Hippocampal formation (tissue), 2 donors: ENCODE measurements at regions not wholly inside any gene's neighbourhood (a gene's known extent, or its start where the extent isn't known, plus 50 kb on each side); places are given as distances from the start of the nearest gene placed in this dataset.
"Not testable (repeated sequence)": the region's sequence is repeated elsewhere in the genome, so short reads cannot be mapped to it uniquely, and the experiment has no call there.

Source experiments
- DNase-seq, 2 donors: peaks; one replicate each; lab custom pipeline; 2025; lab: John Stamatoyannopoulos, UW

GRCh38 chr16:88148078-88148477 is 196.8 kb downstream of the BANP start:
- not testable (repeated sequence) for DNase-seq

DNA sequence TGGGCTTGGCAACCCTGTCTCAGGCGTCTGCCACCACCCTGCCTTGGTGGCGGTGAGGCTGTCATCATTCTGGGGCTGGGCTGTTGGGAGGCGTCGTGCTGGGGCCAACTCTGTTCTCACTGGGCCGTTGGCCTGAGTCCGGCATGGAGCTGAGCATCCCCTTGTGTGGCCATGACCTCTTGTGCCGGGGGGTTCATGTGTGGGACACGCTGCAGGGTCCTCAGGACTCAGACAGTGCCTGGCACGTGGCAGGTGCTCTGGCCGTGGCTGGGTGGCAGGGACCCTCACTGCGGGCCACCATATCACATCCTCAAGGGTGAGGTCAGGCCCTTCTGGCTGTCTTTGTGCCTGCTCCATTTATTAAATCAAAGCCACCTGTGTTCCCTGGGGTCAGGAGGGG is 197.4 kb downstream of the BANP start:
- not testable (repeated sequence) for DNase-seq

- not testable (repeated sequence) for DNase-seq
These were observed 197.9 kb downstream of the BANP start for GRCh38 chr16:88149158-88149603.

DNA sequence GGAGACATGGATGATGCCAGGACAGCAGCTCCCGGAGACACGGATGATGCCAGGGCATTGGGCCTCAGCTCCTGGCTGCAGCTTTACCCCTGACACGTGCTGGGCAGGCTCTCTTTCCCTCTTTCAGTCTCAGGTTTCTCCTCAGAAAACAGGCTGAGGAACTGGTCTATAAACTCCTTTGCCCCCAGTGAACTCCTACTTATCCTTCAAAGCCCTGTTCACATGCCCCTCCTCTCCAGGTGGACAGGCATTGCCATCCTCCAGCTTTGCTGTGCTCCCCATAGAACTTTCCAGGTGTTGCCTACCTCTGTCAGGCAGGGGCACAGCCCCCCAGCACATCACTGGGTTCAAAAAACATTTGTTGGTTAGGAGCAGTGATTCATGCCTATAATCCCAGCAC is 198.4 kb downstream of the BANP start:
- DNase-seq: not testable (repeated sequence)

GRCh38 chr16:88150456-88151128 is 199.4 kb downstream of the BANP start:
- DNase-seq: not testable (repeated sequence)

- DNase-seq: not testable (repeated sequence)
These were observed 199.9 kb downstream of the BANP start for GRCh38 chr16:88151129-88151499.

DNA sequence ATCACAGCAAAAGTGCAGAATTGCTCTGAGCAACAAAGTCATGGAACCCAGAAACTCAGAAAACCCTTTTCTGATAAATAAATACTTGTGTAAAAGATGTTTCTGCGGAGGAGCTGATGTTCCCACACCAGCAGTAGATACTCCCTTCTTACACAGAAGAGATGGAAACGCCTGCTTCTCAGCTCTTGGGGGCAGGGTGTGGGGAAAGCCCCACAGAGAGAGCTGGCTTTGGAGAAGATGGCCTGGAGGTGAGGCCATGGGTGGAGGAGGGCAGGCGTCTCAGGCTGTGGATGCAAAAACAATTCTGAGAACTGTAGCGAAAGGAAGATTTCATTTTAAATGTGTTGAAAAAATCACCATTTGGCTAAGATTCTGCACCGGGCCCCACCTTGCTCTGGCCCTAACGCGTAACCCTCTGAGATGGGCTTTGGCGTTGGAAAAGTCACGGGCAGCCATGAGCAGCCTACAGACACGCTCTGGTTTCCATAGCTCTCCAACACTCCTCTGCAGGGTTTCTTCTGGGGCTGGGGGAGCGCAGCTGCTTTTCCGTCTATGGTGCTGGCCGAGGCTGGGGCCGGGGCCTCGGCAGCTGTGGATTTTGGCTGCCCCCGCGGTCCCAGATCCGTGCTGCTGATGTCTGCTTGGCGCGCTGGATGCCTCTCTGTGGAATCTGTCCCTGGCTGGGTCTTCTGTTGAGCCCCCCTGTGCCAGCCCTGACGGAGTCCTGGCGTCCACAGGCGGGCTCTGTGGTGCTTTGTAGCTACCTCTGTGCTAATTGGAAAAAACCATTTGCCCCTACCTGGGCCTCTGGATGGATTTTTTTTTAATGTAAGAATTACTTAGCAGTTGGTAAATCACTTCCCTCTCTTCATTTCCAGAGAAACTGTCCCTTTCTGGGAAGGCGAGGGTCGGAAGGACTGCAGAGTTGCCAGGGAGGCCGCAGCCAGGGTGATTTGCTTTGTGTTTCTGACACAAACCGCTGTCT is 200.9 kb downstream of the BANP start:
- DNase-seq: not testable (repeated sequence)

DNA sequence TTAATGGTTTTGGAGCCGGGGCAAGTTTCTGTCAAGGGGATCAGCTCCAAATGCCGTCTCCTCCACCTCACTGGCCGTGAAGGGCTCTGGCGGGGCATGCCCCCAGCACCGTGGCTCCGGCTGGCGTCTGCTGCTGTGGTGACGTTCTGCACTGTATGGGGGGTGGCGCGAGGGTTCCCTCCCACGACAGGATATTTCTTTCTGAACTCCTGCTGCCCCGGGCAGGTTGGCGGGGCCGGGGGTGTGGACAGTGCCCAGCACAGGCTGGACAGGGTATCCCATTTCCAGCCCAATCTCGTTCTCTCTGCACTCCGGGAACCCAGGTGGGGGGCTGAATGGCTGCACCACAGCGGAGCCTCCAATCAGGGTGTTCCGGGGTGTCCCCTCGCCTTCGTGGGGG is 201.6 kb downstream of the BANP start:
- DNase-seq: not testable (repeated sequence)

- not testable (repeated sequence) for DNase-seq
These were observed 202.3 kb downstream of the BANP start for GRCh38 chr16:88153516-88153915.

GRCh38 chr16:88154886-88155285 is 203.7 kb downstream of the BANP start:
- DNase-seq: not testable (repeated sequence)

DNA sequence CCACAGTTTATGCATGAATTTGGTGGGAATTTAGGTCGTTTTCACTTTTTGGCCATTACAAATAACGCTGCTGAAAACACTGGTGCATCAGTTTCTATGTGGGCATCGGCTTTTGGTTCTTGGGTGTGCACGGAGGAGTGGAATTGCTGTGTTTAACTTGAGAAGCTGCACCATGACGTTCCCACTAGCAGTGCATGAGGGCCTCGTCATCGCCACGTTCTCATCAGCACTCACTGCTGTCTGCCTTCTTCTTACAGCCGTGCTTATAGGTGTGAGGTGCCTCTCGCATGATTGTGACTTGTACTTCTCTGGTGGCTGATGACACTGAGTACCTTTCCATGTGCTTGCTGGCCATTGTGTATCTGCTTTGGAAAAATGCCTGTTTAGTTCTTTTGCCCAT is 204.4 kb downstream of the BANP start:
- DNase-seq: not testable (repeated sequence)

DNA sequence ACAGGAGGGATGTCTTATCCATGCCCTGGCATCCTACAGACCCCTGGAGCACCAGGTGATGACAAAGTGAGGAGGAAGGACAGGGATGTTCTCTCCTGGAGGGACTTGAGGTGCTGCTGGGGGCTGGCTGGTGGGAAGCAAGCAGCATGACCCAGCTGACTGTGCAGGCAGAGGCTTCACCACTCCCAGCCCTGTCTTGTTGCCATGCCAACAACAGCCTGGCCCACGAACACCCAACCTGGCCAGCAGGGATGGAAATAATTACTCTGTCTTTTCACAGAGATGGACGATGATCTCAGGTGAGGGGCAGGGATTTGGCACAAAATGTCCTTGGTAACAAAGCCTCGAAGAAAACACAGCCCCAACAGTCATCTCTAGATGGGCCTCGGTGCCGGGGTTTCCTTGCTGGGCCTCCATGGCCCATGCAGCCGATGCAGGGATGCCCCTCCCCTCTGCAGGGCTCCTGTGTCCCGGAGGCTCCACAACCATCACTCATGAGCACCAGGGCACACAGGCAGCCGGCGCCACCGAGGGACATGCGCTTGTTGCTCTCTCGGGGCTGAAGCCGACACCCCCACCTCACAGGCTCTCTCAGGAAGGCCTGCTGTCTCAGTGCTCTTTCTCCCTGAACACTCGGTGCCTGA is 205.5 kb downstream of the BANP start:
- DNase-seq: not testable (repeated sequence)

DNA sequence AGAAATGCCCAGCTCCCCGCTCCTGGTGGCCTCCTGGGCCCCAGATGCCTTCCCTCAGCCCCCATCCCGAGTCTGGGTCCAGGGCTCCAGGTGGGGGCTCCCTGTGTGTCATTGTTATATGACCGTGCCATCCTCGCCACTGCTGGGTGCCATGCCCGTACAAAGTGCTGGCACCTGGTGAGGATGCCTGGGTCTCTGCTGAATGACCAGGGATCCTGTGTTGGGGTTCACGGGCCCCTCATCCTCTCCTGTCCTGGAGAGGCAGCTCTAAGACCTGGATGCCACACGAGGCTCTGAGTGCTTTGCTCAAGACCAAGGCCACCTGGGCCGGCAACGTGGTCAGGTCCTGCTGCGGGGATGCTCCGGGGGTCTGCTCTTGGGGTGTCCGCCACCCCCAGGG is 206.5 kb downstream of the BANP start:
- DNase-seq: not testable (repeated sequence)

GRCh38 chr16:88158256-88159045 is 207.2 kb downstream of the BANP start:
- not testable (repeated sequence) for DNase-seq

DNA sequence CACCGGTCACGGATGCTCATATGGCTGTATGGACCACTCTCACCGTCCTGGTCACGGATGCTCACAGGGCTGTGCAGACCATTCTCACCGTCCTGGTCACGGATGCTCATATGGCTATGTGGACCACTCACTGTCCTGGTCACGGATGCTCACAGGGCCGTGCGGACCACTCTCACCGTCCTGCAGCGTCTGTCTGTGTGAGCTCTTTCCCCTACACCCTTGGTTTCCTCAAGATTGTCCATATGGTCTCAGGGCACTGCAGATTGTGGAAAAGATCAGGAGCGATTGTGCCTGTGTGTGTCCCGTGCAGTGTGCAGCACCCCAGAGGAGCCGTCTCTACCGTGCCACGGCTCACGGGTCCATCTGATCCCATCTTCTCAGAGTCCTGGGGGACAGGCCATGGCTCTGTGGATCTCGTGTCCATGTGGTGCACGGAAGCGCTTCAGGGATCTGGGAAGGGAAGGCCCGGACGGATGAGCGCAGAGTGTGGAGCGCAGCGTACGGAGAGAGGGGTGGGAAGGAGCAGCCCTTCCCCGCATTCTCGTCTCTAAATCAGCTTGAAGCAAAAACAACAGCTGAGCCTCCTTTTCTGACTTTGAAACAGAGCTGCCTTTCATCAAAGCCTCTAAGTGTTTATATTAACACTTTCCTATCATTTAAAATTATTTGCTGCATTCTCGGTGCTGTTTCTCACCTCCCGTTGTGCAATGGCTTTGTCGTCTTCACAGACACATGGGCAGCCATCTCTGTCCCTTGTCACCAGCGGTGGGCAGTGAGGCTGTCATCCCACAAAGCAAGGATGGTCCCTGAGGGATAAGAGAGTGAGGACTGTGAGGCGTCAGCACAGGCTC is 208.0 kb downstream of the BANP start:
- not testable (repeated sequence) for DNase-seq

DNA sequence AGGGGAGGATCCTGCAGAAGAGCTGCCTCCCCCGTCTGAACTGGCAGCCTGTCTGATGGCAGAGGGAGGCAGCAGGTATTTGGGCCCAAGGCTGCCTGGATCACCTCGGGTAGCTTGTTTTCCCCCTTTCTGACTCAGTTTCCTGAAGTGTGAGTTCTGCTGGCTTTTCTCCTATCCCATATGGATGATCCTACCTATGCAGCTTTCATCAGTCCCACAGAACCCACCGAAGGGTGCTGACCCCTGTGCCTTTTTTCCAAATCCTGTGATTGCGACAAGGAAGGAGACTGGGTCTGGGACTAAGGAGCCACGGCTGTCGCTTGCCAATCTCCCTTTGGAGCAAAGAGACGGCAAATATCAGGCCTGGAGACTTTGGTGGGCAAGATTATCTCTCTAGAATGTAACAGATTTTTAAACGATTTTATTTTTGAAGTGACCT is 208.7 kb downstream of the BANP start:
- not testable (repeated sequence) for DNase-seq

DNA sequence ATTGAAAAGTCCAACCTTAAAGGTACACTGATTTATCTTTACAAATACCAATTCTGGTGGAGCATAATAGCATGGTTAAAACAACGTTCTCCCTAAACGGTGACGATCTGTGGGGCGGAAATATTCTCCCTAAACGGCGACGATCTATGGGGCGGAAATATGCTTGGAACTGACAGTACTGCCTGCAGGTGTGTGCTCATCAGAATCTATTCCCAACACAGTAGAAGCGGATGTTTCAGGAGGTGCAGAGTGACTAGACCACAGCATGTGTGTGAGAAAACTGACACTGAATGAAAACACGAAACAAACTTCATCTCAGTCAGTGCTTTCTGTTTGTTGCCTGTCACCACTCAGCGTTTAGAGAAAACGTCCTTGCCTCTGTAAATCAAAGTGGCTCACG is 210.0 kb downstream of the BANP start:
- DNase-seq: not testable (repeated sequence)

DNA sequence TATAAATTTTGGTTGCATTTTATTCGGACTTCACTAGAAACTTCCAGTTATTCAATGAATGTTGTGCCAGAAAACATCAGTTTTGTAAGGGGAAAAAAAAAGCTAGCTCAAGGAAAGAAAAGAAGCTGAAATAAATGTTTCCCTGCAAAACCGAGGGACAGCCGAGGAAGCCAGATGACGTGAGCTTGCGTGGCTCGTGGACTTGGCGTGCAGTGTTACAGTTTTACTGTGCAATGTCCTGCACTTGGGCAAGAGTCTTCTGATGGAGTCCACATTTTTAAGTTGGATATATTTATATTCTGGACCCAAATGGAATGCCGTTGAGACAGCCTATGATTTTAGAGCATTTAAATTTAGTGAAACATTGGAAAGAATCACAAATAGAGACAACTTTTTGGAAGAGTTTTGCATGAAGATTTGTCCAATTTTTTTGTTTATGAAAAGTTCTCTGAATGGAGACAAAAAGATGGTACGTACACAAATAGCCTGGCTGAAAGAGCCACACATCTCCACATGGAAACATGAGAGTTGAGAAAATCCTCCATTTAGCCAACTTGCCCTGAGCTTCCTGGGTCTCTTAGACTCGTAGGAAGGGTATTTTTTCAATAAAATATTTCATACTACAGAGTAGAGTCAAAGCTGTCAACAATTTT is 210.5 kb downstream of the BANP start:
- not testable (repeated sequence) for DNase-seq

GRCh38 chr16:88162778-88163177 is 211.5 kb downstream of the BANP start:
- not testable (repeated sequence) for DNase-seq
